IMR-90 (cell line): ENCODE measurements at regions not wholly inside any gene's neighbourhood (a gene's known extent, or its start where the extent isn't known, plus 50 kb on each side); places are given as distances from the start of the nearest gene placed in this dataset.

Experiments
- ATAC-seq: fragments of 200-7000 bp; cut with Tn5 transposase; 2 replicates; pipeline ENCODE4 v1.9.1; 2020; ENCODE audit warnings: low read depth, mild to moderate bottlenecking, moderate library complexity
- BruUV-seq: library from RNA; stranded (reverse); fragments of 400-500 nt; replicated peaks from 2 replicates; lab custom pipeline; 2021; lab: Mats Ljungman, UMichigan
- CTCF ChIA-PET: fragments of 300-600 bp; formaldehyde crosslinking; extraction: SDS; loops from one replicate; lab custom pipeline; 2021; ENCODE audit warnings: antibody characterized with exemption; lab: Yijun Ruan, JAX
- POLR2A ChIA-PET: fragments of 300-600 bp; sonication (Branson Sonifier 250); formaldehyde crosslinking; loops from one replicate; lab custom pipeline; 2022; ENCODE audit warnings: antibody characterized with exemption; ENCODE audit not compliant: unreplicated experiment; lab: Charles Lee
- DNase-seq: peaks from one replicate; pipeline ENCODE4 v3.0.0; 2013
- H2AFZ ChIP-seq: replicated peaks from 2 replicates; pipeline ENCODE3; 2013; ENCODE audit warnings: low read length, mild to moderate bottlenecking; ENCODE audit not compliant: poor library complexity
- H2AK5ac ChIP-seq: 2 replicates; pipeline ENCODE4 v1.6.1; 2013; ENCODE audit warnings: low read depth, low read length, inconsistent platforms
- H2AK9ac ChIP-seq: replicated peaks from 2 replicates; pipeline ENCODE3; 2013; ENCODE audit warnings: mild to moderate bottlenecking, low read depth, low read length, moderate library complexity; ENCODE audit not compliant: poor library complexity
- H2BK120ac ChIP-seq: 2 replicates; pipeline ENCODE4 v1.6.1; 2013; ENCODE audit warnings: low read depth, low read length, inconsistent platforms
- H2BK15ac ChIP-seq: 3 replicates; pipeline ENCODE4 v1.6.1; 2013; ENCODE audit warnings: low read depth, low read length, inconsistent platforms
- H2BK20ac ChIP-seq: 2 replicates; pipeline ENCODE4 v1.6.1; 2013; ENCODE audit warnings: low read depth, mild to moderate bottlenecking, inconsistent platforms, low read length, moderate library complexity
- H2BK5ac ChIP-seq: 2 replicates; pipeline ENCODE4 v1.6.1; 2013; ENCODE audit warnings: mild to moderate bottlenecking, low read depth, low read length, inconsistent platforms; ENCODE audit not compliant: poor library complexity, severe bottlenecking
- H3K14ac ChIP-seq: replicated peaks from 2 replicates; pipeline ENCODE4 v1.6.1; 2013; ENCODE audit warnings: low read depth, low read length, inconsistent platforms
- H3K18ac ChIP-seq: 2 replicates; pipeline ENCODE4 v1.6.1; 2013; ENCODE audit warnings: low read depth, low read length, control low read depth
- H3K23ac ChIP-seq: 2 replicates; pipeline ENCODE4 v1.6.1; 2013; ENCODE audit warnings: low read depth, low read length, inconsistent platforms
- H3K27ac ChIP-seq: 2 replicates; pipeline ENCODE4 v1.5.1; 2013; ENCODE audit warnings: mild to moderate bottlenecking, control low read depth, low read length; ENCODE audit not compliant: insufficient read depth
- H3K27me3 ChIP-seq: 2 replicates; pipeline ENCODE4 v1.6.1; 2013; ENCODE audit warnings: low read length; ENCODE audit not compliant: control insufficient read depth, insufficient read depth
- H3K36me3 ChIP-seq: 2 replicates; pipeline ENCODE4 v1.6.1; 2013; ENCODE audit warnings: low read length, mixed read lengths; ENCODE audit not compliant: control insufficient read depth, insufficient read depth
- H3K4ac ChIP-seq: 2 replicates; pipeline ENCODE4 v1.6.1; 2013; ENCODE audit warnings: low read depth, low read length, inconsistent platforms
- H3K4me1 ChIP-seq: 2 replicates; pipeline ENCODE4 v1.6.1; 2013; ENCODE audit warnings: low read length, mixed read lengths; ENCODE audit not compliant: control insufficient read depth, insufficient read depth
- H3K4me2 ChIP-seq: 2 replicates; pipeline ENCODE4 v1.6.1; 2013; ENCODE audit warnings: low read depth, mild to moderate bottlenecking, control low read depth, low read length, moderate library complexity
- H3K4me3 ChIP-seq: 2 replicates; pipeline ENCODE4 v1.5.1; 2013; ENCODE audit warnings: low read depth, mild to moderate bottlenecking, control low read depth, low read length, moderate library complexity; ENCODE audit not compliant: insufficient read depth
- H3K56ac ChIP-seq: 2 replicates; pipeline ENCODE4 v1.6.1; 2013; ENCODE audit warnings: low read length, inconsistent platforms; ENCODE audit not compliant: insufficient read depth; ENCODE audit errors: extremely low read depth
- H3K79me1 ChIP-seq, 2 experiments: 2 replicates each; pipeline ENCODE4 v1.6.1; 2013; ENCODE audit warnings: low read length in 2 of 2, inconsistent platforms in 1 of 2, low read depth in 1 of 2
- H3K9ac ChIP-seq: 2 replicates; pipeline ENCODE4 v1.6.1; 2013; ENCODE audit warnings: low read depth, low read length, control low read depth
- H3K9me1 ChIP-seq: 2 replicates; pipeline ENCODE4 v1.6.1; 2013; ENCODE audit warnings: low read length, inconsistent platforms; ENCODE audit not compliant: insufficient read depth
- H3K9me3 ChIP-seq: 2 replicates; pipeline ENCODE4 v1.6.1; 2013; ENCODE audit warnings: low read length; ENCODE audit not compliant: control insufficient read depth, insufficient read depth
- H4K20me1 ChIP-seq: 2 replicates; pipeline ENCODE4 v1.6.1; 2013; ENCODE audit warnings: low read length, inconsistent platforms; ENCODE audit not compliant: insufficient read depth
- H4K5ac ChIP-seq: 2 replicates; pipeline ENCODE4 v1.6.1; 2013; ENCODE audit warnings: mild to moderate bottlenecking, low read depth, low read length, control low read depth
- H4K8ac ChIP-seq, 2 experiments: 2 replicates each; pipeline ENCODE4 v1.6.1; 2013; ENCODE audit warnings: low read depth in 2 of 2, low read length in 2 of 2, control low read depth in 1 of 2, inconsistent platforms in 1 of 2
- H4K91ac ChIP-seq: 2 replicates; pipeline ENCODE4 v1.6.1; 2013; ENCODE audit warnings: low read depth, low read length, inconsistent platforms; ENCODE audit not compliant: insufficient read depth
- BHLHE40 ChIP-seq: fragments of 150-350 bp; IDR thresholded peaks from 2 replicates; pipeline ENCODE4 v1.6.1; 2016; ENCODE audit warnings: mild to moderate bottlenecking, low read depth, low read length
- CEBPB ChIP-seq: IDR thresholded peaks from 2 replicates; pipeline ENCODE4 v1.6.1; 2012; ENCODE audit warnings: low read depth, low read length, improper control_type of control experiment
- CHD1 ChIP-seq: IDR thresholded peaks from 2 replicates; pipeline ENCODE4 v1.6.1; 2012; ENCODE audit warnings: low read depth, low read length, improper control_type of control experiment
- CTCF ChIP-seq: conservative IDR thresholded peaks from 2 replicates; pipeline ENCODE4 v1.5.1; 2012; ENCODE audit warnings: mild to moderate bottlenecking, low read depth, low read length, improper control_type of control experiment
- ELK1 ChIP-seq: fragments of 150-350 bp; IDR thresholded peaks from 2 replicates; pipeline ENCODE4 v1.6.1; 2016; ENCODE audit warnings: low read depth, mild to moderate bottlenecking, low read length, moderate library complexity, borderline replicate concordance
- FOS ChIP-seq: fragments of 150-350 bp; IDR thresholded peaks from 2 replicates; pipeline ENCODE4 v1.6.1; 2016; ENCODE audit warnings: low read depth, low read length
- MAFK ChIP-seq: IDR thresholded peaks from 2 replicates; pipeline ENCODE4 v1.6.1; 2012; ENCODE audit warnings: low read depth, low read length, improper control_type of control experiment
- MAZ ChIP-seq: IDR thresholded peaks from 2 replicates; pipeline ENCODE4 v1.6.1; 2012; ENCODE audit warnings: low read depth, mild to moderate bottlenecking, low read length, improper control_type of control experiment, moderate library complexity, borderline replicate concordance
- MXI1 ChIP-seq: IDR thresholded peaks from 2 replicates; pipeline ENCODE4 v1.6.1; 2012; ENCODE audit warnings: low read depth, mild to moderate bottlenecking, low read length, moderate library complexity, borderline replicate concordance
- NFE2L2 ChIP-seq: fragments of 150-350 bp; IDR thresholded peaks from 2 replicates; pipeline ENCODE4 v1.6.1; 2016; ENCODE audit warnings: low read depth, mild to moderate bottlenecking, low read length
- POLR2A ChIP-seq: IDR thresholded peaks from 2 replicates; pipeline ENCODE4 v1.6.1; 2012; ENCODE audit warnings: mild to moderate bottlenecking, low read depth, low read length
- RAD21 ChIP-seq: IDR thresholded peaks from 2 replicates; pipeline ENCODE4 v1.6.1; 2012; ENCODE audit warnings: low read length, improper control_type of control experiment
- RCOR1 ChIP-seq: IDR thresholded peaks from 2 replicates; pipeline ENCODE4 v1.6.1; 2012; ENCODE audit warnings: mild to moderate bottlenecking, low read length, improper control_type of control experiment; ENCODE audit not compliant: insufficient replicate concordance
- RFX5 ChIP-seq: IDR thresholded peaks from 2 replicates; pipeline ENCODE4 v1.8.0; 2012; ENCODE audit warnings: low read depth, mild to moderate bottlenecking, low read length, moderate library complexity
- SMC3 ChIP-seq: fragments of 150-350 bp; IDR thresholded peaks from 2 replicates; pipeline ENCODE4 v1.6.1; 2016; ENCODE audit warnings: low read depth, mild to moderate bottlenecking, antibody characterized with exemption, low read length, moderate library complexity
- USF2 ChIP-seq: fragments of 150-350 bp; IDR thresholded peaks from 2 replicates; pipeline ENCODE4 v1.6.1; 2017; ENCODE audit warnings: mild to moderate bottlenecking, antibody characterized with exemption, low read length, low read depth
- WGBS, 2 experiments: methylation state at CpG; one replicate each; pipeline versions ENCODE4 v1.1.5 to v1.1.7; 2013; ENCODE audit warnings: missing lambda C conversion rate in 2 of 2; ENCODE audit not compliant: insufficient read length in 1 of 2; ENCODE audit errors: extremely low coverage in 2 of 2; 5-methylcytosine and 5-hydroxymethylcytosine counted together
- dilution Hi-C: fragments of 300-500 bp; cut with HindIII; formaldehyde crosslinking; loops from one replicate; pipeline ENCODE4 v1.14.3; 2018; ENCODE audit warnings: low sequenced_read_pairs; ENCODE audit not compliant: unreplicated experiment
- in situ Hi-C: fragments of 300-500 bp; cut with MboI; formaldehyde crosslinking; loops from 3 replicates; pipeline ENCODE4 v1.14.3; 2019; ENCODE audit warnings: low sequenced_read_pairs, inconsistent platforms, mixed read lengths
- intact Hi-C: fragments of 100-400 bp; cut with micrococcal nuclease; formaldehyde crosslinking; loops from 2 replicates; pipeline ENCODE4 v1.10.0; 2022

- H4K91ac ChIP-seq, result no peak overlapping the region
- dilution Hi-C loops (no loop called here), in situ Hi-C loops (no loop called here), intact Hi-C loops (no loop called here)
- H3K23ac ChIP-seq, result no peak overlapping the region
- H2BK5ac ChIP-seq, result no peak overlapping the region
- no peaks in the 10 kb centered on the region for H3K27me3 ChIP-seq
- no peaks in the 10 kb centered on the region for H3K36me3 ChIP-seq
- no TSS peak for BruUV-seq
- no peaks in the 10 kb centered on the region for H3K79me1 ChIP-seq
- no peak overlapping the region for H3K4ac ChIP-seq
- no peak overlapping the region for H3K56ac ChIP-seq
- no peaks in the 10 kb centered on the region for H3K9me1 ChIP-seq
- no peak overlapping the region for H4K8ac ChIP-seq
- ATAC-seq (no peak), DNase-seq (no peak)
- no peak overlapping the region for H4K5ac ChIP-seq
- peaks cover 11% of the 10 kb centered on the region for H3K9me3 ChIP-seq
- no peak overlapping the region for H3K18ac ChIP-seq
- no peak for TF ChIP-seq NFE2L2
- TF ChIP-seq RCOR1, result no peak
- TF ChIP-seq RAD21, result no peak
- no peak for TF ChIP-seq POLR2A
- no peak for TF ChIP-seq SMC3
- TF ChIP-seq MAZ, result no peak
- no peak for TF ChIP-seq FOS
- no peak for TF ChIP-seq CTCF
- TF ChIP-seq BHLHE40, result no peak
- no peak for TF ChIP-seq RFX5
- no peak for TF ChIP-seq ELK1
- no peak for TF ChIP-seq USF2
- no peak for TF ChIP-seq MAFK
- TF ChIP-seq CHD1, result no peak
- no peak for TF ChIP-seq CEBPB
- no peak for TF ChIP-seq MXI1
- no peak overlapping the region for H3K4me3 ChIP-seq
- POLR2A ChIA-PET, result no interaction called here
- H3K4me2 ChIP-seq, result no peak overlapping the region
- H3K14ac ChIP-seq, result no peak overlapping the region
- no peak overlapping the region for H3K9ac ChIP-seq
- CTCF ChIA-PET, result no interaction called here
- H2AK9ac ChIP-seq, result no peak overlapping the region
- no peak overlapping the region for H2BK15ac ChIP-seq
- H2AFZ ChIP-seq, result no peak overlapping the region
- H2AK5ac ChIP-seq, result no peak overlapping the region
- H2BK120ac ChIP-seq, result no peak overlapping the region
- no peaks in the 10 kb centered on the region for H4K20me1 ChIP-seq
- no peaks in the 10 kb centered on the region for H3K4me1 ChIP-seq
- H3K27ac ChIP-seq, result no peak overlapping the region
- H2BK20ac ChIP-seq, result no peak overlapping the region
- no CpG with 5 or more reads among the region's 3 CpGs for WGBS, 2 experiments
Observed at GRCh38 chr20:55424968-55425367, 580.4 kb downstream of the CBLN4 start.
